Spinal cord (tissue), 9 donors: ENCODE measurements at regions not wholly inside any gene's neighbourhood (a gene's known extent, or its start where the extent isn't known, plus 50 kb on each side); places are given as distances from the start of the nearest gene placed in this dataset.
"Not testable (repeated sequence)": the region's sequence is repeated elsewhere in the genome, so short reads cannot be mapped to it uniquely, and the experiment has no call there.

ENCODE experiments used
- DNase-seq, 6 donors: peaks; one replicate each; pipeline versions ENCODE4 v3.0.0 to v3.0.0-alpha.2; 2013 to 2015; ENCODE audit warnings: low spot score in 6 of 6, low read depth in 4 of 6
- H3K27ac ChIP-seq: one replicate; pipeline ENCODE4 v1.5.1; 2013; ENCODE audit warnings: low read depth, low read length, control low read depth
- H3K27me3 ChIP-seq: one replicate; pipeline ENCODE4 v1.6.1; 2013; ENCODE audit warnings: low read length; ENCODE audit not compliant: control insufficient read depth, insufficient read depth
- H3K36me3 ChIP-seq: one replicate; pipeline ENCODE4 v1.6.1; 2013; ENCODE audit warnings: low read length; ENCODE audit not compliant: control insufficient read depth, insufficient read depth
- H3K4me1 ChIP-seq: one replicate; pipeline ENCODE4 v1.6.1; 2013; ENCODE audit warnings: low read length; ENCODE audit not compliant: control insufficient read depth, insufficient read depth
- H3K4me3 ChIP-seq: one replicate; pipeline ENCODE4 v1.5.1; 2013; ENCODE audit warnings: low read depth, low read length, control low read depth
- H3K9me3 ChIP-seq: one replicate; pipeline ENCODE4 v1.6.1; 2013; ENCODE audit warnings: low read length; ENCODE audit not compliant: control insufficient read depth, insufficient read depth
- WGBS: methylation state at CpG from one replicate; pipeline ENCODE4 v1.1.5; 2013; ENCODE audit warnings: missing lambda C conversion rate; ENCODE audit not compliant: insufficient coverage; 5-methylcytosine and 5-hydroxymethylcytosine counted together
- donor health status: healthy.

DNA sequence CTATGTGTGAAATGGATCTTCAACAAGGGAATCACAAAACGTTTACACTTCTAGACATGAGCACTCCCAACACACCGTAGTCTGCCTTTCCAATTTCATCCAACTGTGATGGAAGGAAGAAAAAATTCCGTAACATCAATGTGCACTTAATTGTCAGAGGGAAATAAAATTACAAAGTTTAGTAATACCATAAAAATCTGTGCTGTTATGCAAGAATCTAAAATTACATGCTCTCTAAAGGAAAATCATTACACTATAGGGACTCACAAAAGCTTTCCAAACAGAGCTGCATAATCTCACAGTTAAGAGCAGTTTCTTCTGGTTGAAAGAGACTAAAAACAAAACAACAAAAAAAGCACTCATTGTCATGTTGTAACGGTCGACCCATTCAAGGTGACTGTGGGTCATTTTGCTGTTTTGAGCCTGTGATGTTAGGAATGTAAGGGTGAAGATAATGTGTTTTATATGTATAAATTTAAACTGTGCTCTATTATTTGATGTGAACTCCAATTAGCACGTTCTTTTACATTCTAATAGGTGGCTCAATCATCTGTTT lies 698.0 kb downstream of the TDRD15 start:
- no peak overlapping the region for H3K4me3 ChIP-seq
- H3K27ac ChIP-seq = no peak overlapping the region
- no peaks in the 10 kb centered on the region for H3K36me3 ChIP-seq
- H3K4me1 ChIP-seq = peaks cover 6% of the 10 kb centered on the region
- no CpG with 5 or more reads among the region's 6 CpGs for WGBS
- no peaks in the 10 kb centered on the region for H3K27me3 ChIP-seq
- no peaks in the 10 kb centered on the region for H3K9me3 ChIP-seq
- DNase-seq = peak in 5 of 6 donors; percentile 22 to 93 (median 38)

GRCh38 chr2:21822505-21822904 lies 698.7 kb downstream of the TDRD15 start:
- no peaks in the 10 kb centered on the region for H3K9me3 ChIP-seq
- H3K27me3 ChIP-seq = no peaks in the 10 kb centered on the region
- no peak for DNase-seq
- no peaks in the 10 kb centered on the region for H3K36me3 ChIP-seq
- peaks cover 6% of the 10 kb centered on the region for H3K4me1 ChIP-seq
- no peak overlapping the region for H3K4me3 ChIP-seq
- no peak overlapping the region for H3K27ac ChIP-seq
- 86% methylated on average over 2 of the region's 2 CpGs for WGBS

GRCh38 chr2:21833767-21834166 lies 710.0 kb downstream of the TDRD15 start:
- Histone ChIP-seq H3K27ac (no peak overlapping the region), H3K9me3 (no peaks in the 10 kb centered on the region), H3K4me3 (no peak overlapping the region), H3K4me1 (no peaks in the 10 kb centered on the region), H3K36me3 (no peaks in the 10 kb centered on the region), H3K27me3 (no peaks in the 10 kb centered on the region)
- DNase-seq = no peak
- WGBS = no CpG with 5 or more reads among the region's 2 CpGs

DNA sequence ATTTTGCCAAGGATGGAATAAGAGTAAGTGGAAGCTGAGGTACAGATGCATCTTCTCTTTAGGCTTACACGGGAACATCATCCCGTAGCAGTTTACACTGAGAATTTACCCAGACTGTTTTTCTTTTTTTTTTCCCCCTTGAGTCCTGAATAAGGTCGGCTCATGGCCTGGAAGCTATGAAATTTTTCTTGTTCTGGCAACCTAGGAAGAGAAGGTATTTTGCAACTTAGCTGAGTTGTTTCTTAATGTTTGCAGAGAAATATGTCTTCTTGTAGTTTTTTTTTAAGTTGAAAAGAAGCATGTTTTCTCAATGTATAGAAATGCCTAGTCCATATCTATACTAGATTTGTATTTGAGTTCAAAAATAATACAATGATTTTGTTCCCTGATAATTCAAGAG lies 712.5 kb downstream of the TDRD15 start:
- Histone ChIP-seq H3K36me3 (no peaks in the 10 kb centered on the region), H3K4me3 (no peak overlapping the region), H3K4me1 (no peaks in the 10 kb centered on the region), H3K27me3 (no peaks in the 10 kb centered on the region), H3K27ac (no peak overlapping the region), H3K9me3 (no peaks in the 10 kb centered on the region)
- no CpG with 5 or more reads among the region's 3 CpGs for WGBS
- DNase-seq = no peak

DNA sequence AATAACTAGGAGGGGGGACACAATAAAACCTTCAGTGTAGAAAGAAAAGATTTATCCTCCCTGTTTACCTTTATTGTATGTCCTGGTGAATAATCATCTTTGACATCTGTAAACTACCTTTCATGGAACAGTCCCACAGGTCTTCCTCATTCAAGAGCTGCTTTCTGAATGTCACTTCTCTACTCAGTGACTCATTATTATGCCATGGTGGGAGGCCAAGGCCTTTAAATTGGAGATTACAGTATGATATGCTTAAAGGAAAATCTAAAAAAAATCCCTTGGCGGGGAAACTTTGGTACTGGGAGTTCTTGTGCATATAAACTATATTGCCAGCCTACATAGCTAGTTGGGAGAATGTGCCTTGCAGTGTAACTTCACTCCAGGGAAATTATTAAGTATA lies 713.0 kb downstream of the TDRD15 start:
- H3K9me3 ChIP-seq = no peaks in the 10 kb centered on the region
- no peak for DNase-seq
- no peaks in the 10 kb centered on the region for H3K27me3 ChIP-seq
- no CpG with 5 or more reads among the region's 1 CpG for WGBS
- H3K4me3 ChIP-seq = no peak overlapping the region
- no peaks in the 10 kb centered on the region for H3K4me1 ChIP-seq
- H3K27ac ChIP-seq = no peak overlapping the region
- H3K36me3 ChIP-seq = no peaks in the 10 kb centered on the region

DNA sequence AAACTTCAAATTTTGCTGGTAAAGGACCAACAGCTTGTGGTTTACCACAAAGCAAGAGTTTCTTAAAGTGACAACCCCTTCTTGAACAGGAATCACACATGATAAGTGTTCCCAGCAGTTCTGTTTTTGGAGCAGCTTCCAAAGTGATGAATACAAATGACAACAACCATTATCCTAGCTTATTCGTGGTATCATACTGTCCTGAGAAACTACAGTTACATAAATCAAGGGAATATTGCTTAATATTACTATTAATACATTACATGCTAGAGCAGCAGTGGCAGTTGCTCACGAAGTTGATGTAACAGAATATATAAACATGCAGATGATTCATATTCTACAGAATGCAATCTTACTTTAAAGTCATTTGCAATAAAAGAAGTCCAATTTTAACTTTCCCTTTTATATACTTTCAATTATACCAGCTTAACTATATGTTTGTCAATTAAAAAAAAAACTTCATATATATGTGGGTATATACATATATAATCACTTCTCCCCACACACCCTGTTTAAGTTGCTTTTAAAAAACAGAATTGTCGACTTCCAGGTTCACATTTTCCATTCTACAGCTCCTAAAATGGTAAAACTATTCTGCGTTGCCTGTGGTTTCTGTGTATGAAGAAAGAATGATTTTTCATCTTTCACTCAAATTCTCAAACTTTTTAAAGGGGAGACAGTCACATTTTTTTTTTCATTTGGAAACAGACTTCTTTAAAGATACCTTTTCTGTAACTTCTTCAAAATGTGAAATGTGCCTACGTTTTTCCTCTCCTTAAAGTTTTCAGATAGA lies 713.6 kb downstream of the TDRD15 start:
- H3K4me1 ChIP-seq = no peaks in the 10 kb centered on the region
- H3K4me3 ChIP-seq = no peak overlapping the region
- H3K27ac ChIP-seq = no peak overlapping the region
- WGBS = no CpG with 5 or more reads among the region's 5 CpGs
- H3K36me3 ChIP-seq = no peaks in the 10 kb centered on the region
- H3K27me3 ChIP-seq = no peaks in the 10 kb centered on the region
- no peaks in the 10 kb centered on the region for H3K9me3 ChIP-seq
- DNase-seq = no peak

- Histone ChIP-seq H3K9me3 (no peaks in the 10 kb centered on the region), H3K4me1 (no peaks in the 10 kb centered on the region), H3K4me3 (no peak overlapping the region), H3K27ac (no peak overlapping the region), H3K27me3 (no peaks in the 10 kb centered on the region), H3K36me3 (no peaks in the 10 kb centered on the region)
- 75% methylated on average over 3 of the region's 3 CpGs for WGBS
- DNase-seq = no peak
Observed at GRCh38 chr2:21841341-21841740, 717.6 kb downstream of the TDRD15 start.

- 100% methylated on average over 1 of the region's 7 CpGs for WGBS
- not testable (repeated sequence) for H3K36me3 ChIP-seq, DNase-seq, H3K9me3 ChIP-seq, H3K27ac ChIP-seq, H3K4me1 ChIP-seq, H3K4me3 ChIP-seq, H3K27me3 ChIP-seq
Observed at GRCh38 chr2:21850367-21850766, 726.6 kb downstream of the TDRD15 start.

- no peaks in the 10 kb centered on the region for H3K36me3 ChIP-seq
- no peaks in the 10 kb centered on the region for H3K4me1 ChIP-seq
- WGBS = 78% methylated on average over 1 of the region's 3 CpGs
- H3K4me3 ChIP-seq = no peak overlapping the region
- no peak for DNase-seq
- peaks cover 3% of the 10 kb centered on the region for H3K9me3 ChIP-seq
- H3K27ac ChIP-seq = no peak overlapping the region
- H3K27me3 ChIP-seq = no peaks in the 10 kb centered on the region
Observed at GRCh38 chr2:21854938-21855337, 731.2 kb downstream of the TDRD15 start.

GRCh38 chr2:21856708-21857107 lies 732.9 kb downstream of the TDRD15 start:
- Histone ChIP-seq H3K4me1 (no peaks in the 10 kb centered on the region), H3K27ac (no peak overlapping the region), H3K36me3 (no peaks in the 10 kb centered on the region), H3K27me3 (no peaks in the 10 kb centered on the region), H3K9me3 (peaks cover 3% of the 10 kb centered on the region), H3K4me3 (no peak overlapping the region)
- WGBS = 78% methylated on average over 1 of the region's 3 CpGs
- no peak for DNase-seq
